BLaER1 treated with 17β-estradiol and CSF1 and Interleukin-3, amounts not matched to agents 10 nM and 100 nM (cell line): ENCODE measurements at regions not wholly inside any gene's neighbourhood (a gene's known extent, or its start where the extent isn't known, plus 50 kb on each side); places are given as distances from the start of the nearest gene placed in this dataset.
"Not testable (repeated sequence)": the region's sequence is repeated elsewhere in the genome, so short reads cannot be mapped to it uniquely, and the experiment has no call there.

ENCODE experiments used
- H3K27ac ChIP-seq, 11 experiments: shearing (Covaris generic); formaldehyde crosslinking; 2 replicates each; pipeline ENCODE4 v1.8.1; 2022
- H3K27me3 ChIP-seq, 11 experiments: shearing (Covaris generic); formaldehyde crosslinking; 2 replicates each; pipeline ENCODE4 v1.8.1; 2022
- H3K36me3 ChIP-seq, 11 experiments: shearing (Covaris generic); formaldehyde crosslinking; 2 replicates each; pipeline ENCODE4 v1.8.1; 2022
- H3K4me1 ChIP-seq, 10 experiments: shearing (Covaris generic); formaldehyde crosslinking; 2 replicates each; pipeline ENCODE4 v1.8.1; 2022
- H3K4me2 ChIP-seq, 11 experiments: shearing (Covaris generic); formaldehyde crosslinking; 2 replicates each; pipeline ENCODE4 v1.8.1; 2022
- H3K4me3 ChIP-seq, 10 experiments: shearing (Covaris generic); formaldehyde crosslinking; 2 replicates each; pipeline ENCODE4 v1.8.1; 2022
- H3K9ac ChIP-seq, 11 experiments: shearing (Covaris generic); formaldehyde crosslinking; 2 replicates each; pipeline ENCODE4 v1.8.1; 2022
- H3K9me3 ChIP-seq, 11 experiments: shearing (Covaris generic); formaldehyde crosslinking; replicated peaks in 1 of 11; 2 replicates each; pipeline ENCODE4 v1.8.1; 2022
- H4K20me1 ChIP-seq, 11 experiments: shearing (Covaris generic); formaldehyde crosslinking; 2 replicates each; pipeline ENCODE4 v1.8.1; 2022
- Cebpa-rat ChIP-seq, 11 experiments: shearing (Covaris generic); IDR thresholded peaks; 2 replicates each; pipeline ENCODE4 v1.8.1; 2022

DNA sequence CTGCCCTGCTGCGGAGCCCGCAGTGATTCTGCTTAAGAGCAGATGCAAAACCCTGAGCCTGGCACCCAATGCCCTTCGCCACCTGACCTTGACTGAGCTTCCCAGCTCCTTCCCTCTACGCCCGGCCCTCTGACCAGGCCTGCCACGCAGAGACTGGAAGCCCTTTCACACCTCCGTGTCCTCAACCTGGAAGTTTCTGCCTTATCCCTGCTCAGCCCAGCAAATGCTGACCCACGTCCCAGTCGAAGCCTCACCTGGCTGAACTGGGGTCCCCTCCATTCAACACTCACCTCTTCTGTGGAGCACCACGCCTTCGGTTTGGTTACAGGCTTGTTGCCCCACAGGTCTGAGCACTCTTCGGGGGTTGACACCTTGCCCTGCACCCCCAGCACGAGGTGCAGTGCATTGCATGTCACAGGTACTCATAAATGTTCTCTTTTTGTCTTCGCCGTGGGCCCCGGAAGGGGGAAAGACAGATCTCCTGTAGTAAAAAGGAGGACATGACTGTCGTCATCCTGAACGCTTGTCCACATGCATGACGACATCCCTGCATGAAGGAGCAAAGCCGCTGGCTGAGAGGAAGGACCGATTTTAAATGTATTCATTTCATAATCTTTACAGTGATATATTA is 153.6 kb upstream of the TNRC6C start:
- Histone ChIP-seq H3K27ac (no peak overlapping the region), H4K20me1 (0 out of 22 replicates have a peak, but pooled peaks cover 0 to 3% (median 0%) of the 10 kb centered on the region in 11 experiments), H3K9ac (no peak overlapping the region), H3K4me1 (peaks cover 0 to 12% (median 6%) of the 10 kb centered on the region in 10 experiments; a peak in 12 of 20 replicates), H3K9me3 (no peaks in the 10 kb centered on the region), H3K27me3 (0 out of 22 replicates have a peak, but pooled peaks cover 0 to 4% (median 0%) of the 10 kb centered on the region in 11 experiments), H3K36me3 (no peaks in the 10 kb centered on the region), H3K4me3 (no peak overlapping the region), H3K4me2 (no peak overlapping the region)
- TF ChIP-seq Cebpa-rat (IDR thresholded peaks at IDR 0.05), result no peak

DNA sequence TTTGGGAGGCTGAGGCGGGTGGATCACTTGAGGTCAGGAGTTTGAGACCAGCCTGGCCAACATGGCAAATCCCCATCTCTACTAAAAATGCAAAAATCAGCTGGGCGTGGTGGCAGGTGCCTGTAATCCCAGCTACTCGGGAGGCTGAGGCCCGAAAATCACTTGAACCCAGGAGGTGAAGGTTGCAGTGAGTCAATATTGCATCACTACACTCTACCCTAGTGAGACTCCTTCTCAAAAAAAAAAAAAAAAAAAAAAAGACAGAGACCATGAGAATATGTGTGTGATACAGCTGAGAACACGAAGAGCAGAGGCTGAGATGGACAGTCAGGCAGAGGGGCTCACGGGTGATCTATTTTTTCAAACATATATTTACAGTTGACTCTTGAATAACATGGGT is 152.5 kb upstream of the TNRC6C start:
- not testable (repeated sequence) for H4K20me1 ChIP-seq, H3K4me3 ChIP-seq, H3K9ac ChIP-seq, H3K9me3 ChIP-seq, H3K27ac ChIP-seq, H3K4me2 ChIP-seq, H3K36me3 ChIP-seq, H3K27me3 ChIP-seq
- H3K4me1 ChIP-seq, result peaks cover 0 to 12% (median 8%) of the 10 kb centered on the region in 10 experiments; a peak in 13 of 20 replicates

DNA sequence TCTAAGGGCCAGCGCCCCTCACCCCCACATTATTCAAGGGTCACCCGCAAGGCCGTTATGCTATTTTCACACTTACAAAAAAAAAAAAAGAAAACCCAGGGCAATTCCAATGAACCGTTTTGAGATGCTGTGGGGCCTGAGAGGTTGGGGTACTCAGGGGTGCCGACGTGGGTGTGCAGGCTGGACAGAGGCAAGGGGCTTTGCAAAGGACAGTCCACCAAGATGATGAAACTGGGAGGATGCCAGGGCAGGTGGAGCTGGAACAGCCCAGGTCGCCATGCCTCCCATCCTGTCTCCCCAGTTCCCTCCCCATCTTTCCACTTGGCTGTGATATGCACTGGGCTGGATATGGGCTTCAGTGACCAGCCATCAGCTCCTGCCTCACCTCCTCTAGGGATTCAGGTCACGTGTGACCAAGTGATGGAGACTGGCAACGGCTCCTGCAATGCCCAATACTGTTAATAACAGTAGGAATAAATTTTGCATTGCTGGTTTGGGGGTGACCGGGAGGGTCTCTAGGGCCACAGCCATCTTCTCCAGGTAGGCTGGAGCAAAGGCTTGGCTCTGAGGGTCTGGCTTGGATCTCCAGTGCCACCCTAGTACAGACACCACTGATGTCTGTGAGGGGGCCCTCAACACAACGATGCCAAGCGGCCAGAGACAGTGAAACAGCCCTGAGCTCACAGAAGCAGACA is 151.3 kb upstream of the TNRC6C start:
- Histone ChIP-seq H3K4me3 (no peak overlapping the region), H3K27me3 (0 out of 22 replicates have a peak, but pooled peaks cover 0 to 4% (median 0%) of the 10 kb centered on the region in 11 experiments), H3K4me1 (peaks cover 0 to 12% (median 8%) of the 10 kb centered on the region in 10 experiments; a peak in 13 of 20 replicates), H3K9me3 (no peaks in the 10 kb centered on the region), H3K9ac (no peak overlapping the region), H3K27ac (no peak overlapping the region), H4K20me1 (0 out of 22 replicates have a peak, but pooled peaks cover 0 to 3% (median 0%) of the 10 kb centered on the region in 11 experiments), H3K36me3 (no peaks in the 10 kb centered on the region), H3K4me2 (no peak overlapping the region)
- no peak for TF ChIP-seq Cebpa-rat (IDR thresholded peaks at IDR 0.05)

DNA sequence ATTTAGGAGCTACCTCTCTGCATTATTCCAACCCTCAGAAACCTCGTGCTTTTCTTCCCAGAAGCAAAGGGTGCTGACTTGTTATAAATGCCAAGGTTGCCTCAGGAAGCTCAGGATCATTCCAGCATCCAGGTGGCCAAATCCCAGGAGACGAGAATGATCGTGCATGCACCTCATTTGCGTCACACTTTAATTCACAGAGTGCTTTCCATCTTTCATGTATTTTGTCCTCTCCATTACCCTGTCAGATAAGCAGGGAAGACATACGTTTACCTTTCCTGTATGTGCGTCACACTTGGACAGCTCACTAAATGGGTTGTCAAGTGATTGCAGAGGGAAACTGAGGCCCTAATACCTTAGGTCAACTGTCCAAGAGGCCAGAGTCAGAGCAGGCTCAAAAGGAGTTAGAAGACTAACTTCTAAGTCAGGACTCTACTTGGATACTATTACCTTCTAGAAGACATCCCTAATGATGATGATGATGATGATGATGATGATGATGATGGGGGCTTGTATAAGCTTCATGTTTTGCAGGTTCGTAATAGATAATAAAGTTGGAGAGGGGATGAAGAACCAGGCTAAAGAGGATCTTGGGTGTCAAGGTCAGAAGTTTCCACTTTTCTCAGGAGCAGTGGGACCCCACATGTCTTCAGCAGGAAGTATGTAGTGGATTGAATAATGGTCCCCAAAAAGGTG is 150.6 kb upstream of the TNRC6C start:
- H3K9ac ChIP-seq, result no peak overlapping the region
- H3K27ac ChIP-seq, result no peak overlapping the region
- no peak for TF ChIP-seq Cebpa-rat (IDR thresholded peaks at IDR 0.05)
- 0 out of 22 replicates have a peak, but pooled peaks cover 0 to 6% (median 0%) of the 10 kb centered on the region in 11 experiments for H3K9me3 ChIP-seq
- peaks cover 0 to 9% (median 3%) of the 10 kb centered on the region in 10 experiments; a peak in 13 of 20 replicates for H3K4me1 ChIP-seq
- 0 out of 22 replicates have a peak, but pooled peaks cover 0 to under 1% (median 0%) of the 10 kb centered on the region in 11 experiments for H3K27me3 ChIP-seq
- H4K20me1 ChIP-seq, result 0 out of 22 replicates have a peak, but pooled peaks cover 0 to 3% (median 0%) of the 10 kb centered on the region in 11 experiments
- no peak overlapping the region for H3K4me3 ChIP-seq
- no peaks in the 10 kb centered on the region for H3K36me3 ChIP-seq
- no peak overlapping the region for H3K4me2 ChIP-seq

DNA sequence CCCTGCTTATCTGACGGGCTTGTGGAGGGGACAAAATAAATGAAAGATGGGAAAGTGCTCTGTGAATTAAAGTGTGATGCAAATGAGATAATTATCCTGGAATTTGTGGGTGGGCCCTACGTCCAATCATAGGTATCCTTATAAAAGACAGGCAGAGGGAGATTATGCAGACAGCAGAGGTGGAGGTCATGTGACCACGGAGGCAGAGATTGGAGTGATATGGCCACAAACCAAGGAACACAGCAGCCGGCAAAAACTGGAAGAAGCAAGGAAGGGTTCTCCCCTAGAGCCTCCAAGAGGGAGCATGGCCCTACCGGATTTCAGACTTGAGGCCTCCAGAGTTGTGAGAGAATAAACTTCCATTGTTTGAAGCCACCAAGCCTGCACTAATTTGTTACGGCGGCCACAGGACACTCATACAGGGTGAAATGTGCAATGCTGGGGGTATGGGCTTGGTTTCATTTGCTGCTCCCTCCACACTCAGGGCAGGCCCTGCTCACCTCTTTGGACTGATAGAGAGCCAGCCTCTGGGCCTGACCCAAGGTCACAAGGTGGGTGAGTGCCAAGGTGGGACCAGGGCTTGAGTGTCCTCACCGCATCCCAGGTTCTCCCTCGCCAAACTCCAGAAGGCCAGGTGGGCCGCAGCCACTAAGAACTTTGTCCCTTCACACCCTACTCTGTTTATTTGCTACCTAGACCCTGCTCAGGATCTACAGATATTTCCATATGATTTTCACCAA is 149.6 kb upstream of the TNRC6C start:
- Histone ChIP-seq H3K27me3 (no peaks in the 10 kb centered on the region), H3K9me3 (peaks cover 0 to 9% (median 0%) of the 10 kb centered on the region in 11 experiments; a peak in 1 of 22 replicates), H3K27ac (no peak overlapping the region), H3K36me3 (no peaks in the 10 kb centered on the region), H3K9ac (no peak overlapping the region), H4K20me1 (0 out of 22 replicates have a peak, but pooled peaks cover 0 to 3% (median 0%) of the 10 kb centered on the region in 11 experiments), H3K4me2 (no peak overlapping the region), H3K4me1 (peaks cover 0 to 7% (median 0%) of the 10 kb centered on the region in 10 experiments; a peak in 3 of 20 replicates), H3K4me3 (no peak overlapping the region)
- no peak for TF ChIP-seq Cebpa-rat (IDR thresholded peaks at IDR 0.05)

DNA sequence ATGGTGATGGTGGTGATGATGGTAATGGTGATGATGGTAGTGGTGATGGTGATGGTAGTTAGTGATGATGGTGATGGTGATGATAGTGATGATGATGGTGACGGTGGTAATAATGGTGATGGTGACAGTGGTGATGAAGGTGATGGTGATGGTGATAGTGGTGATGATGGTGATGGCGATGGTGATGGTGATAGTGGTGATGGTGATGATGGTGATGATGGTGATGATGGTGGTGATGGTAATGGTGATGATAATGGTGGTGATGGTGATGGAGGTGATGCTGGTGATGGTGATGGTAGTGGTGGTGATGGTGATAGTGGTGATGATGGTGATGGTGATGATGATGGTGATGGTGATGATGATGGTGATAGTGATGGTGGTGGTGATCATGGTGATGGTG is 148.7 kb upstream of the TNRC6C start:
- Histone ChIP-seq H3K27ac (no peak overlapping the region), H3K4me3 (no peak overlapping the region), H3K4me2 (no peak overlapping the region), H3K36me3 (no peaks in the 10 kb centered on the region), H3K9ac (no peak overlapping the region), H3K4me1 (peaks cover 0 to 7% (median 0%) of the 10 kb centered on the region in 10 experiments; a peak in 3 of 20 replicates), H4K20me1 (no peaks in the 10 kb centered on the region), H3K27me3 (no peaks in the 10 kb centered on the region), H3K9me3 (peaks cover 0 to 9% (median 0%) of the 10 kb centered on the region in 11 experiments; a peak in 1 of 22 replicates)
- TF ChIP-seq Cebpa-rat (IDR thresholded peaks at IDR 0.05), result no peak

DNA sequence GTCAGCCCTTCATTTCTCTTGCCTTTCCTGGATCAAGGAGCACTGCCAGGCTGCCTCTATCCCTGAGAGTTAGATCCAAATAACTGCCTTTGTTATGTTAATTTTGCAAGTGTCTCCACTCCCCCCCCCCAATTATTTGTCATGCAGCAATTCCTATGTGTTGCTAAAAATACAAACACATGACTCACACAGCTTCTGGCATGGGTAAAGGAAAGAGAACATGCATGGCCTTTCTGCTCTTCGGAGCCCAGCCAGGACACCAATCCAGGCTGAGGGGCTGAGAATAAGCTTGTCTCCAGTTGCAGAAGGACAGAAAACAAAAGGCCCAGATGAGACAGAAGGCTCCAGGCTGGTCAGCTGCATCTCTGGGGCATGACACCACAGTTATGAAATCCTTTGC is 148.0 kb upstream of the TNRC6C start:
- H3K9ac ChIP-seq, result no peak overlapping the region
- H3K4me2 ChIP-seq, result peak overlapping the region in 3 of 11 experiments; percentile 7 to 30 (median 18); a peak in 4 of 22 replicates
- peaks cover 0 to 9% (median 0%) of the 10 kb centered on the region in 11 experiments; a peak in 1 of 22 replicates for H3K9me3 ChIP-seq
- H3K4me3 ChIP-seq, result no peak overlapping the region
- peaks cover 0 to 7% (median 0%) of the 10 kb centered on the region in 10 experiments; a peak in 3 of 20 replicates for H3K4me1 ChIP-seq
- peaks cover 0 to under 1% (median 0%) of the 10 kb centered on the region in 11 experiments; a peak in 1 of 22 replicates for H4K20me1 ChIP-seq
- no peaks in the 10 kb centered on the region for H3K36me3 ChIP-seq
- TF ChIP-seq Cebpa-rat (IDR thresholded peaks at IDR 0.05), result no peak
- no peak overlapping the region for H3K27ac ChIP-seq
- H3K27me3 ChIP-seq, result no peaks in the 10 kb centered on the region

GRCh38 chr17:77811521-77811920 is 147.0 kb upstream of the TNRC6C start:
- peaks cover 0 to 9% (median 0%) of the 10 kb centered on the region in 11 experiments; a peak in 1 of 22 replicates for H3K9me3 ChIP-seq
- H3K4me2 ChIP-seq, result no peak overlapping the region
- TF ChIP-seq Cebpa-rat (IDR thresholded peaks at IDR 0.05), result no peak
- peaks cover 0 to 7% (median 0%) of the 10 kb centered on the region in 10 experiments; a peak in 3 of 20 replicates for H3K4me1 ChIP-seq
- H3K27ac ChIP-seq, result no peak overlapping the region
- H3K9ac ChIP-seq, result no peak overlapping the region
- H4K20me1 ChIP-seq, result peaks cover 0 to 4% (median 0%) of the 10 kb centered on the region in 11 experiments; a peak in 1 of 22 replicates
- H3K36me3 ChIP-seq, result no peaks in the 10 kb centered on the region
- H3K27me3 ChIP-seq, result no peaks in the 10 kb centered on the region
- H3K4me3 ChIP-seq, result no peak overlapping the region
